OCI-LY7 (cell line): ENCODE measurements at regions not wholly inside any gene's neighbourhood (a gene's known extent, or its start where the extent isn't known, plus 50 kb on each side); places are given as distances from the start of the nearest gene placed in this dataset.

Experiments used
- BruUV-seq: library from RNA; stranded (reverse); fragments of 400-500 nt; replicated peaks from 2 replicates; lab custom pipeline; 2021; lab: Mats Ljungman, UMichigan
- CTCF ChIA-PET: fragments of 300-600 bp; sonication (Branson Sonifier 250); formaldehyde crosslinking; loops from one replicate; lab custom pipeline; 2022; ENCODE audit warnings: antibody characterized with exemption; ENCODE audit not compliant: unreplicated experiment; lab: Charles Lee
- POLR2A ChIA-PET: fragments of 300-600 bp; sonication (Branson Sonifier 250); formaldehyde crosslinking; loops from one replicate; lab custom pipeline; 2022; ENCODE audit warnings: antibody characterized with exemption; lab: Charles Lee
- DNase-seq: peaks from one replicate; pipeline ENCODE4 v3.0.0-alpha.2; 2015; ENCODE audit warnings: low spot score
- H2AFZ ChIP-seq: fragments of 200-600 bp; sonication (generic), shearing (Covaris generic); 2 replicates; pipeline ENCODE4 v1.6.1; 2014; ENCODE audit warnings: mild to moderate bottlenecking, antibody characterized with exemption, low read length, moderate library complexity
- H3K27ac ChIP-seq: fragments of 200-600 bp; sonication (generic); 2 replicates; pipeline ENCODE4 v1.5.1; 2014; ENCODE audit warnings: mixed run types, low read depth, mild to moderate bottlenecking, moderate library complexity, low read length, inconsistent platforms; ENCODE audit not compliant: poor library complexity, severe bottlenecking
- H3K36me3 ChIP-seq: fragments of 200-600 bp; sonication (generic); 2 replicates; pipeline ENCODE4 v1.6.1; 2014; ENCODE audit warnings: mild to moderate bottlenecking, antibody characterized with exemption, low read length, moderate library complexity, mixed read lengths; ENCODE audit not compliant: insufficient read depth
- H3K4me1 ChIP-seq: fragments of 200-600 bp; sonication (generic); 2 replicates; pipeline ENCODE4 v1.5.1; 2014; ENCODE audit warnings: mild to moderate bottlenecking, low read length; ENCODE audit not compliant: insufficient read depth, poor library complexity, severe bottlenecking
- H3K4me2 ChIP-seq: fragments of 200-600 bp; sonication (generic); 2 replicates; pipeline ENCODE4 v1.6.1; 2014; ENCODE audit warnings: mild to moderate bottlenecking, low read length
- H3K4me3 ChIP-seq: fragments of 200-600 bp; sonication (generic); 2 replicates; pipeline ENCODE4 v1.5.1; 2014; ENCODE audit warnings: mild to moderate bottlenecking, low read depth, low read length; ENCODE audit not compliant: poor library complexity, severe bottlenecking
- H3K79me2 ChIP-seq: fragments of 200-600 bp; sonication (generic); 2 replicates; pipeline ENCODE4 v1.6.1; 2016; ENCODE audit warnings: low read depth, mild to moderate bottlenecking, low read length, moderate library complexity, mixed read lengths; ENCODE audit not compliant: insufficient read depth
- H3K9me2 ChIP-seq: fragments of 200-600 bp; sonication (generic); 2 replicates; pipeline ENCODE4 v1.6.1; 2016; ENCODE audit warnings: mild to moderate bottlenecking, low read length, mixed read lengths; ENCODE audit not compliant: insufficient read depth
- H3K9me3 ChIP-seq: fragments of 200-600 bp; sonication (generic); 2 replicates; pipeline ENCODE4 v1.6.1; 2014; ENCODE audit warnings: mild to moderate bottlenecking, mixed run types, low read length, mixed read lengths
- H4K20me1 ChIP-seq: fragments of 200-600 bp; sonication (generic); 2 replicates; pipeline ENCODE4 v1.6.1; 2014; ENCODE audit warnings: mild to moderate bottlenecking, antibody characterized with exemption, low read length, moderate library complexity, mixed read lengths; ENCODE audit not compliant: insufficient read depth
- EZH2phosphoT487 ChIP-seq: fragments of 200-600 bp; sonication (generic); IDR thresholded peaks from 2 replicates; pipeline ENCODE4 v1.6.1; 2018; ENCODE audit warnings: low read depth, borderline replicate concordance, mild to moderate bottlenecking, mixed run types, antibody characterized with exemption, low read length, moderate library complexity, mixed read lengths
- intact Hi-C: fragments of 100-400 bp; cut with micrococcal nuclease; formaldehyde crosslinking; loops from one replicate; pipeline ENCODE4 v1.10.0; 2022; ENCODE audit not compliant: unreplicated experiment
- TF ChIP-seq, protein P1 (sequence below): fragments of 200-600 bp; sonication (generic); conservative IDR thresholded peaks from 2 replicates; pipeline ENCODE4 v1.5.1; 2014; ENCODE audit warnings: mild to moderate bottlenecking, antibody characterized with exemption, low read length, moderate library complexity, mixed read lengths

DNA sequence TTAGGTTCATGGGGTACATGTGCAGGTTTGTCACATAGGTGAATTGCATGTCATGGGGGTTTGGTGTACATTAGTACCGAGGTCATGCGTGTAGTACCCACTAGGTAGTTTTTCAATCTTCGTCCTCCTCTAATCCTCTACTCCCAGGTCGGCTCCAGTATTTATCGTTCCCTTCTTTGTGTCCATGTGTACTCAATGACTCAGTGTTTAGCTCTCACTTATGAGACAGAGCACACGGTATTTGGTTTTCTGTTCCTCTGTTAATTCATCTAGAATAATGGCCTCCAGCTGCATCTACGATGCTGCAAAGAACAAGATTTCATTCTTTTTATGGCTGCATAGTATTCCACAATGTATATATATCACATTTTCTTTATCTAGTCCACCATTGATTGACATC, 850.9 kb upstream of the MDGA2 start:
- intact Hi-C loops = no loop called here
- Histone ChIP-seq H3K27ac (no peak overlapping the region), H3K9me3 (no peaks in the 10 kb centered on the region), H3K4me2 (no peak overlapping the region), H4K20me1 (no peaks in the 10 kb centered on the region), H3K4me3 (no peak overlapping the region), H3K9me2 (no peaks in the 10 kb centered on the region), H2AFZ (no peak overlapping the region), H3K36me3 (no peaks in the 10 kb centered on the region), H3K79me2 (no peaks in the 10 kb centered on the region), H3K4me1 (no peaks in the 10 kb centered on the region)
- DNase-seq = no peak
- POLR2A ChIA-PET = no interaction called here
- TF ChIP-seq EZH2phosphoT487 = no peak
- TF ChIP-seq, protein P1, sequence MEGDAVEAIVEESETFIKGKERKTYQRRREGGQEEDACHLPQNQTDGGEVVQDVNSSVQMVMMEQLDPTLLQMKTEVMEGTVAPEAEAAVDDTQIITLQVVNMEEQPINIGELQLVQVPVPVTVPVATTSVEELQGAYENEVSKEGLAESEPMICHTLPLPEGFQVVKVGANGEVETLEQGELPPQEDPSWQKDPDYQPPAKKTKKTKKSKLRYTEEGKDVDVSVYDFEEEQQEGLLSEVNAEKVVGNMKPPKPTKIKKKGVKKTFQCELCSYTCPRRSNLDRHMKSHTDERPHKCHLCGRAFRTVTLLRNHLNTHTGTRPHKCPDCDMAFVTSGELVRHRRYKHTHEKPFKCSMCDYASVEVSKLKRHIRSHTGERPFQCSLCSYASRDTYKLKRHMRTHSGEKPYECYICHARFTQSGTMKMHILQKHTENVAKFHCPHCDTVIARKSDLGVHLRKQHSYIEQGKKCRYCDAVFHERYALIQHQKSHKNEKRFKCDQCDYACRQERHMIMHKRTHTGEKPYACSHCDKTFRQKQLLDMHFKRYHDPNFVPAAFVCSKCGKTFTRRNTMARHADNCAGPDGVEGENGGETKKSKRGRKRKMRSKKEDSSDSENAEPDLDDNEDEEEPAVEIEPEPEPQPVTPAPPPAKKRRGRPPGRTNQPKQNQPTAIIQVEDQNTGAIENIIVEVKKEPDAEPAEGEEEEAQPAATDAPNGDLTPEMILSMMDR = no peak
- CTCF ChIA-PET = no interaction called here
- no TSS peak for BruUV-seq

DNA sequence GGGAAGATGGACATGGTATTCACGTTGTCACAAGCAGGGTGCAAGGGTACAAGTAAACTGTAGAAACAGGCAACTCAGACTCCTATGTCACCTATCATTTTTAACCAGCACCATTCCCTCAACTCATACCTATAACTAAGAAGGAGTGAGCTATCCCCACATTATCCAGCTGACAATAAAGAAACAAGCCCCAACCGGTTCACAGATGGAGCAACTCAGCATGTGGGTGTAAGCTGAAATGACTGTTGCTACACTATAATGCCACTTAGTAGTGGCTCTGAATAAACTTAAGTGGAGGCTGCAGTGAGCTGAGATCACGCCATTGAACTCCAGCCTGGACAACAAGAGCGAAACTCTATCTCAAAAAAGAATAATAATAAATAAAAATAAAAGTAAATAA, 829.5 kb upstream of the MDGA2 start:
- Histone ChIP-seq H4K20me1 (no peaks in the 10 kb centered on the region), H2AFZ (no peak overlapping the region), H3K9me3 (no peaks in the 10 kb centered on the region), H3K4me2 (no peak overlapping the region), H3K4me1 (no peaks in the 10 kb centered on the region), H3K27ac (no peak overlapping the region), H3K9me2 (no peaks in the 10 kb centered on the region), H3K79me2 (no peaks in the 10 kb centered on the region), H3K4me3 (no peak overlapping the region), H3K36me3 (no peaks in the 10 kb centered on the region)
- no peak for DNase-seq
- no TSS peak for BruUV-seq
- TF ChIP-seq, protein P1 = no peak
- TF ChIP-seq EZH2phosphoT487 = no peak
- POLR2A ChIA-PET = interaction anchor here (1.2 kb wide), 1 partner anchor 9 kb away, joined by 4 read pairs; no protein-coding TSS in a partner anchor
- intact Hi-C loops = no loop called here
- CTCF ChIA-PET = no interaction called here

DNA sequence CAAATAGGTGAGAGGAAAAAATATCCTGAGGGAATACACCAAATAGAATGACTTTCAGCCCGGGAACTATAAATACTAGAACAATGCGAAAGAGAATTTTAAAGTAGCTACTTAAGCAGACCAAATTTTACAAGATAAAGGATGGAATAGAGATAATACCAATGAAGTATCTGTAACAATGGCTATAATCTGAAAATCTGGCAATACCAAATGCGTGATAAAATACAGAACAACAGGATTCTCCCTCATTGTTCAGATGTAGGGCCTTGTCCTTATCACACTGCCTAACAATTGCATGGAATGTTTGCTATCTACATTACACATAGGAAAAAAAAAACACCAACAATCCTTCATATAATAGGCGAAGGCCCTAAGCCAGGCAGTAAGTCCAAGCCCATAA, 815.4 kb upstream of the MDGA2 start:
- H2AFZ ChIP-seq = no peak overlapping the region
- intact Hi-C loops = no loop called here
- no peak overlapping the region for H3K27ac ChIP-seq
- CTCF ChIA-PET = no interaction called here
- H3K36me3 ChIP-seq = no peaks in the 10 kb centered on the region
- no peak for TF ChIP-seq EZH2phosphoT487
- TF ChIP-seq, protein P1 = no peak
- no peaks in the 10 kb centered on the region for H4K20me1 ChIP-seq
- H3K9me2 ChIP-seq = no peaks in the 10 kb centered on the region
- H3K4me3 ChIP-seq = no peak overlapping the region
- no peaks in the 10 kb centered on the region for H3K9me3 ChIP-seq
- H3K4me1 ChIP-seq = no peaks in the 10 kb centered on the region
- H3K4me2 ChIP-seq = no peak overlapping the region
- POLR2A ChIA-PET = no interaction called here
- BruUV-seq = no TSS peak
- DNase-seq = no peak
- no peaks in the 10 kb centered on the region for H3K79me2 ChIP-seq
